ENCODE measurements at regions not wholly inside any gene's neighbourhood (a gene's known extent, or its start where the extent isn't known, plus 50 kb on each side); places are given as distances from the start of the nearest gene placed in this dataset.

DNA sequence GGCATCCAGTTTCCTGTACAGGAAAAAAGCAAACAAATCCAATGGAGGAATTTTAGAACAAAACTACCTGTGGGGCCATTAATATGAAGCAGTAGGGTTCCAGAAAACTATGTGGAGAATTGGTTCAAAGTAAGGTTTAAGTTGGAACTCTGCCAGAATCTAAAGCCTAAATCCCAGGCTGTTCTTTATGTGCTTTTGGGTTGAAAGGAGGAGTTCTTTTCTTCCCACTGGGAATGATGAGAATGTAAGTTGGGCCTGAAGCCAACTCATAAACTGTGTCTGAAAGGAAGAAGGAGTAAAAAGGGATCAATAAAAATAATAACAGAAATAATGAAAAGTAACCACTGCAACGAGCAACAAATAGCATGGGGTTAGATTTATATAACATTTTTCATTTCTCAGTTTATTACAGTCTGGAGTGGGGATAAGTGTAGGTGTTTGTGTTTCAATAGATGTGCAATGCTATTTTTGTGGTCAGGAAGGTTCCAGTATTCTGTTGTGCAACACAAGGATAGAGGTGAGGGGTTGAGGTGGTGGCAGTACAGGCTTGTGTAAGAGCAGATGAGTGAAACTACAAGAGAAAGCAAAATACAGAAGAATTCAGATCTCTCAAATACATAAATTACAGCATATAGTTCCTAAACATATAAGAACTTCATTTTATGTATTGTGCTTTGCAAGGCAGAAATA lies 373.6 kb downstream of the EMP1 start:
- TF ChIP-seq JUN (IDR thresholded peaks at IDR 0.05) (no peak), HMGXB4 (CRISPR knock-in tag; IDR thresholded peaks at IDR 0.05; ENCODE audit: borderline replicate concordance) (no peak), ATOH8 (CRISPR knock-in tag; IDR thresholded peaks at IDR 0.05; ENCODE audit: low read depth) (no peak), MYC (IDR thresholded peaks at IDR 0.05; ENCODE audit: borderline replicate concordance, low read length) (no peak), HDAC2 (IDR thresholded peaks at IDR 0.05) (no peak), EP300 (IDR thresholded peaks at IDR 0.05) (no peak), MAZ (IDR thresholded peaks at IDR 0.05; ENCODE audit: borderline replicate concordance, low read depth, low read length) (no peak), REST (IDR thresholded peaks at IDR 0.05) (no peak), EHMT2 (IDR thresholded peaks at IDR 0.05; ENCODE audit: low read depth) (no peak), CEBPB (IDR thresholded peaks at IDR 0.05) (no peak), TP53 (CRISPR knock-in tag; IDR thresholded peaks at IDR 0.05) (no peak)
- TF ChIP-seq, protein P1, sequence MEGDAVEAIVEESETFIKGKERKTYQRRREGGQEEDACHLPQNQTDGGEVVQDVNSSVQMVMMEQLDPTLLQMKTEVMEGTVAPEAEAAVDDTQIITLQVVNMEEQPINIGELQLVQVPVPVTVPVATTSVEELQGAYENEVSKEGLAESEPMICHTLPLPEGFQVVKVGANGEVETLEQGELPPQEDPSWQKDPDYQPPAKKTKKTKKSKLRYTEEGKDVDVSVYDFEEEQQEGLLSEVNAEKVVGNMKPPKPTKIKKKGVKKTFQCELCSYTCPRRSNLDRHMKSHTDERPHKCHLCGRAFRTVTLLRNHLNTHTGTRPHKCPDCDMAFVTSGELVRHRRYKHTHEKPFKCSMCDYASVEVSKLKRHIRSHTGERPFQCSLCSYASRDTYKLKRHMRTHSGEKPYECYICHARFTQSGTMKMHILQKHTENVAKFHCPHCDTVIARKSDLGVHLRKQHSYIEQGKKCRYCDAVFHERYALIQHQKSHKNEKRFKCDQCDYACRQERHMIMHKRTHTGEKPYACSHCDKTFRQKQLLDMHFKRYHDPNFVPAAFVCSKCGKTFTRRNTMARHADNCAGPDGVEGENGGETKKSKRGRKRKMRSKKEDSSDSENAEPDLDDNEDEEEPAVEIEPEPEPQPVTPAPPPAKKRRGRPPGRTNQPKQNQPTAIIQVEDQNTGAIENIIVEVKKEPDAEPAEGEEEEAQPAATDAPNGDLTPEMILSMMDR (IDR thresholded peaks at IDR 0.05), result no peak

Measured in A549 (cell line).